Mesenchymal stem cell (in vitro differentiated cells and primary cell): ENCODE measurements at regions not wholly inside any gene's neighbourhood (a gene's known extent, or its start where the extent isn't known, plus 50 kb on each side); places are given as distances from the start of the nearest gene placed in this dataset.
A peak's percentile ranks its signal among the peaks of the same experiment; 100 is the strongest.

Experiments
- DNase-seq: peaks from one replicate; pipeline ENCODE4 v3.0.0-alpha.2; 2013
- H2AFZ ChIP-seq: one replicate; pipeline ENCODE4 v1.6.1; 2013; ENCODE audit warnings: low read depth, mild to moderate bottlenecking, control low read depth, inconsistent platforms, low read length, moderate library complexity
- H2AK5ac ChIP-seq: 2 replicates; pipeline ENCODE4 v1.6.1; 2013; ENCODE audit warnings: low read length, moderate library complexity, mild to moderate bottlenecking, inconsistent platforms; ENCODE audit not compliant: severe bottlenecking
- H2BK120ac ChIP-seq: one replicate; pipeline ENCODE4 v1.6.1; 2013; ENCODE audit warnings: low read depth, mild to moderate bottlenecking, inconsistent platforms, low read length, moderate library complexity
- H2BK12ac ChIP-seq, 2 experiments: one replicate each; pipeline ENCODE4 v1.6.1; 2013; ENCODE audit warnings: inconsistent platforms in 2 of 2, low read length in 2 of 2, mild to moderate bottlenecking in 2 of 2, moderate library complexity in 2 of 2, control low read depth in 1 of 2
- H2BK15ac ChIP-seq: one replicate; pipeline ENCODE4 v1.6.1; 2013; ENCODE audit warnings: mild to moderate bottlenecking, low read depth, inconsistent platforms; ENCODE audit not compliant: poor library complexity, severe bottlenecking
- H2BK5ac ChIP-seq: 2 replicates; pipeline ENCODE4 v1.6.1; 2013; ENCODE audit warnings: low read depth, mild to moderate bottlenecking, low read length, control low read depth, inconsistent platforms; ENCODE audit not compliant: poor library complexity, severe bottlenecking
- H3K14ac ChIP-seq, 2 experiments: one replicate each; pipeline ENCODE4 v1.6.1; 2013; ENCODE audit warnings: inconsistent platforms in 2 of 2, low read length in 2 of 2, control low read depth in 1 of 2, mild to moderate bottlenecking in 1 of 2, moderate library complexity in 1 of 2
- H3K18ac ChIP-seq, 2 experiments: one replicate each; pipeline ENCODE4 v1.6.1; 2013; ENCODE audit warnings: inconsistent platforms in 2 of 2, low read length in 2 of 2, control low read depth in 1 of 2, low read depth in 1 of 2, mild to moderate bottlenecking in 1 of 2
- H3K23ac ChIP-seq, 2 experiments: one replicate each; pipeline ENCODE4 v1.6.1; 2013; ENCODE audit warnings: inconsistent platforms in 2 of 2, low read length in 2 of 2, mild to moderate bottlenecking in 2 of 2, moderate library complexity in 2 of 2, control low read depth in 1 of 2
- H3K27ac ChIP-seq: 2 replicates; pipeline ENCODE4 v1.5.1; 2013; ENCODE audit warnings: mild to moderate bottlenecking, moderate library complexity, low read length, control low read depth, inconsistent platforms; ENCODE audit not compliant: poor library complexity, severe bottlenecking
- H3K27me3 ChIP-seq, 2 experiments: 2 replicates each; pipeline versions ENCODE4 v1.6.1 to v1.7.0; 2013; ENCODE audit warnings: low read length in 2 of 2, mild to moderate bottlenecking in 2 of 2, moderate library complexity in 2 of 2, control low read depth in 1 of 2, inconsistent platforms in 1 of 2; ENCODE audit not compliant: control insufficient read depth in 1 of 2, insufficient read depth in 1 of 2
- H3K36me3 ChIP-seq, 2 experiments: 2 replicates each; pipeline versions ENCODE4 v1.6.1 to v1.7.0; 2013; ENCODE audit warnings: low read length in 2 of 2, control low read depth in 1 of 2, inconsistent platforms in 1 of 2, low read depth in 1 of 2, mild to moderate bottlenecking in 1 of 2; ENCODE audit not compliant: insufficient read depth in 2 of 2, control insufficient read depth in 1 of 2
- H3K4ac ChIP-seq, 2 experiments: one replicate each; pipeline ENCODE4 v1.6.1; 2013; ENCODE audit warnings: inconsistent platforms in 2 of 2, low read length in 2 of 2, mild to moderate bottlenecking in 2 of 2, moderate library complexity in 2 of 2, control low read depth in 1 of 2, low read depth in 1 of 2
- H3K4me1 ChIP-seq: 2 replicates; pipeline ENCODE4 v1.6.1; 2013; ENCODE audit warnings: low read depth, low read length, control low read depth; ENCODE audit not compliant: control insufficient read depth, insufficient read depth
- H3K4me2 ChIP-seq: 2 replicates; pipeline ENCODE4 v1.6.1; 2013; ENCODE audit warnings: low read length, mild to moderate bottlenecking, inconsistent platforms; ENCODE audit not compliant: poor library complexity, severe bottlenecking
- H3K4me3 ChIP-seq, 2 experiments: 2 replicates each; pipeline versions ENCODE4 v1.5.1 to v1.7.0; 2013; ENCODE audit warnings: low read length in 2 of 2, mild to moderate bottlenecking in 2 of 2, control low read depth in 1 of 2, low read depth in 1 of 2; ENCODE audit not compliant: insufficient read depth in 1 of 2
- H3K79me1 ChIP-seq: replicated peaks from 2 replicates; pipeline ENCODE4 v1.6.1; 2013; ENCODE audit warnings: mild to moderate bottlenecking, control low read depth, low read length, inconsistent platforms; ENCODE audit not compliant: poor library complexity, severe bottlenecking
- H3K9ac ChIP-seq: 2 replicates; pipeline ENCODE4 v1.7.0; 2013; ENCODE audit warnings: mild to moderate bottlenecking, low read length, moderate library complexity
- H3K9me3 ChIP-seq: 2 replicates; pipeline ENCODE4 v1.7.0; 2013; ENCODE audit warnings: mild to moderate bottlenecking, low read length; ENCODE audit not compliant: control insufficient read depth
- H4K8ac ChIP-seq: one replicate; pipeline ENCODE4 v1.6.1; 2013; ENCODE audit warnings: inconsistent platforms, mild to moderate bottlenecking, low read length, moderate library complexity
- H4K91ac ChIP-seq: one replicate; pipeline ENCODE4 v1.6.1; 2013; ENCODE audit warnings: mild to moderate bottlenecking, low read length, inconsistent platforms
- WGBS: methylation state at CpG from one replicate; pipeline ENCODE4 v1.1.7; 2013; ENCODE audit warnings: mixed read lengths; 5-methylcytosine and 5-hydroxymethylcytosine counted together

DNA sequence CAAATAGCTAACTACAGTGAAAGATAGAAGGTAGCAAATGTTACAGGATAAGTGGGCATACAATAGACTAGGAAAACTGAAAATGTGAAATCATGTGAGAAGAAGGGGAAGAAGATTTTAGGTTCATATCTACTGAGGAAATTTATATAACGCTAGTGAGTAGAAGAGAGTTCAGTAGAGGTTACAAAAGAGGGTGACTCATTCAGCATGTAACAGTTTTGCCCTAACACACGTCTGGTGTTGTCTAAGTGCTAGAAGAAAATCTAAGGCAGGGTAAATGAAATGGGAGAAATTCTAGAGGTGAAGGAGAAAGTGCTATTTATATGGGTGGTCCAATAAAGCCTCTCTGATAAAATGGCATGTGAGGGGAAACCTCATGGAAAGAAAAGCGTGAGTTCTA is 731.4 kb upstream of the POT1 start:
- Histone ChIP-seq H3K79me1 (no peaks in the 10 kb centered on the region), H3K23ac (no peak overlapping the region), H2AK5ac (no peak overlapping the region), H3K4me3 (no peak overlapping the region), H2BK120ac (no peak overlapping the region), H2BK5ac (no peak overlapping the region), H2BK12ac (no peak overlapping the region), H3K27me3 (no peaks in the 10 kb centered on the region), H3K4me1 (peaks cover 2% of the 10 kb centered on the region), H4K91ac (no peak overlapping the region), H3K9me3 (no peaks in the 10 kb centered on the region), H3K14ac (no peak overlapping the region), H3K18ac (no peak overlapping the region), H2AFZ (no peak overlapping the region), H3K9ac (no peak overlapping the region), H3K36me3 (no peaks in the 10 kb centered on the region), H3K4me2 (no peak overlapping the region), H2BK15ac (no peak overlapping the region), H4K8ac (no peak overlapping the region), H3K4ac (no peak overlapping the region), H3K27ac (no peak overlapping the region)
- peak; percentile 58 for DNase-seq
- 49% methylated on average over 3 of the region's 3 CpGs for WGBS

DNA sequence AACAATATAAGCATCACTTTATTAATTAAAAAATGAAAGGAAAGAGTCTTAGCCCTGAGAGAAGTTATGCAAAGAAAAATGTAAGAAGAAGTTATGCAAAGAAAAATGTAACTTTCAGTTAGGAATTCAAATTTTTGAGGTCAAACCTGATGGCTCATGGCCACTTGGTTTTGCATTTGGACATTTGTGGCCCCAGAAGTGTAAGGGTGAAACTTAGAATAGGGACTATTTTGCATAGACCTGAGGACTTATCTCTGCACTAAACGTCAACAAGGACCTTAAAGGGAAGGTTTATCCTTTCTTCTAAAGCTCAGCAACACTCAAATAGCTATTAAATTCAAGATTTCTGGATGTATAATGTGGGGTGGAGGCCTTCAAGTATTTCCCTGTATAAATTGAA is 724.5 kb upstream of the POT1 start:
- H3K4me3 ChIP-seq: no peak overlapping the region
- no peak overlapping the region for H3K14ac ChIP-seq
- no peaks in the 10 kb centered on the region for H3K9me3 ChIP-seq
- H3K27me3 ChIP-seq: no peaks in the 10 kb centered on the region
- no peak overlapping the region for H4K91ac ChIP-seq
- no CpG with 5 or more reads among the region's 1 CpG for WGBS
- no peak overlapping the region for H2BK120ac ChIP-seq
- no peak overlapping the region for H2BK12ac ChIP-seq
- H3K4me2 ChIP-seq: no peak overlapping the region
- no peak overlapping the region for H3K23ac ChIP-seq
- H2BK15ac ChIP-seq: no peak overlapping the region
- H3K4me1 ChIP-seq: no peaks in the 10 kb centered on the region
- H4K8ac ChIP-seq: no peak overlapping the region
- no peak for DNase-seq
- H2BK5ac ChIP-seq: no peak overlapping the region
- H2AK5ac ChIP-seq: no peak overlapping the region
- no peak overlapping the region for H3K9ac ChIP-seq
- H3K4ac ChIP-seq: no peak overlapping the region
- H3K18ac ChIP-seq: no peak overlapping the region
- no peaks in the 10 kb centered on the region for H3K79me1 ChIP-seq
- no peak overlapping the region for H3K27ac ChIP-seq
- H3K36me3 ChIP-seq: no peaks in the 10 kb centered on the region
- no peak overlapping the region for H2AFZ ChIP-seq

DNA sequence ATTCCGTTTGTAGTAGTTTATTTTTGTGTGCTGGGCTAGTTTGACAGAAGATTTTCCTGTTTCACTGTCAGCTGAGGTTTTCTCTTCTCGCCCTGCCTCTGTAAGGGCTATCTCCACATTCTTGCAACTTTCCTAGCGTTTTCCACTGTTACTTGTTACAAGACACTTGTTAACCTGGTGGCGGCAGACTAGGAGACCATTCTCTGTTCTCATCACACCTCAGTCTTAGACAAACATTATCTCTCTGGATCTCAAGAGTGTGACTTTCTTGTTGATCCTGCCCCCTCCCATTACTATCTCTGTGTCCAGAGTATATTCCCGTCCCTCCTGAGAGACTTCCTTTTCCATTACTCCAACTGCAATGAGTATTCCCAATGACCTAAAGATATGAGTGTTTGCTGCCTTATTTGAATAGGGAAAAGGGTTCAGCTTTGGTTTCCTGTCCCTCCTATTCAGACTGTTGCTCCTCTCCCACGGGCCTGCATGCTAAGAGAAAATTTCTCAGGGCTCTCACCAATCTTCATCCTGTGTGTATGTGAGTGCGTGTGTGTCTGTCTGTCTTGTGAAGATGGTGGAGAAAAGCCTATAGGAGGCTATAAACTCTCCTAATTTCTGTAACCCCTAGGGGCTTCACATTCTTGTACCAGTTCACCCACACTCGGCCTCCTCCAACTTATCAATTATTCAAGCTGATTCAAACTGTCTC is 722.4 kb upstream of the POT1 start:
- Histone ChIP-seq H3K4me3 (no peak overlapping the region), H2BK12ac (no peak overlapping the region), H3K23ac (no peak overlapping the region), H2BK5ac (no peak overlapping the region), H4K8ac (no peak overlapping the region), H3K79me1 (no peaks in the 10 kb centered on the region), H3K36me3 (no peaks in the 10 kb centered on the region), H3K4ac (no peak overlapping the region), H2AFZ (no peak overlapping the region), H2BK120ac (no peak overlapping the region), H3K4me1 (no peaks in the 10 kb centered on the region), H2BK15ac (no peak overlapping the region), H3K9ac (no peak overlapping the region), H3K4me2 (no peak overlapping the region), H3K27ac (no peak overlapping the region), H3K14ac (no peak overlapping the region), H3K18ac (peak overlapping the region in 1 of 2 experiments; percentile 2), H2AK5ac (no peak overlapping the region), H3K9me3 (peaks cover 2% of the 10 kb centered on the region), H4K91ac (no peak overlapping the region), H3K27me3 (no peaks in the 10 kb centered on the region)
- no peak for DNase-seq
- 68% methylated on average over 6 of the region's 8 CpGs for WGBS

DNA sequence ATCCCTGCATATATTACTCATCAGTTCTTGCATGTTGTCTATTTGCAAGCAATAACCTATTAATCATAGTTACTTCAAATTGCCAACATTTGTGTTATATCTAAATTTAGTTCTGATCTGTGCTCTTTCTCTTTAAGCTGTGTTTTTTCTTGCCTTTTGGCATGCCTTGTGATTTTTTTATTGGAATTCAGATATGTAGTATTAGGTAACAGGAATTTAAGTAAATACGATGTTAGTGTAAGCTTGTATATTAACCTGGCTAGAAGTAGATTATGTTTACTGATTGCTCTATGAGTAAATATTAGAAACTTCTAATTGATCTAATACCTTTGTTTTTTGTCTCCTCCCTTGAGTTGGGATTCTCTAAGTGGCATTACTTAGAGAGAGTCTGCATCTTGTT is 718.9 kb upstream of the POT1 start:
- Histone ChIP-seq H3K4me1 (no peaks in the 10 kb centered on the region), H4K91ac (no peak overlapping the region), H2AK5ac (no peak overlapping the region), H3K4me2 (no peak overlapping the region), H3K4ac (no peak overlapping the region), H2BK15ac (no peak overlapping the region), H3K4me3 (no peak overlapping the region), H3K27me3 (no peaks in the 10 kb centered on the region), H3K18ac (no peak overlapping the region), H3K36me3 (no peaks in the 10 kb centered on the region), H2BK12ac (no peak overlapping the region), H2BK120ac (no peak overlapping the region), H2BK5ac (no peak overlapping the region), H3K9me3 (peaks cover 2% of the 10 kb centered on the region), H3K23ac (no peak overlapping the region), H3K9ac (no peak overlapping the region), H3K14ac (no peak overlapping the region), H3K79me1 (no peaks in the 10 kb centered on the region), H4K8ac (no peak overlapping the region), H2AFZ (no peak overlapping the region), H3K27ac (no peak overlapping the region)
- WGBS: 100% methylated on average over 1 of the region's 1 CpG
- DNase-seq: no peak
